NOMO-1 treated with DMSO at 0.1 percent for 48 hours (cell line): ENCODE measurements at regions not wholly inside any gene's neighbourhood (a gene's known extent, or its start where the extent isn't known, plus 50 kb on each side); places are given as distances from the start of the nearest gene placed in this dataset.
"Not testable (repeated sequence)": the region's sequence is repeated elsewhere in the genome, so short reads cannot be mapped to it uniquely, and the experiment has no call there.

Experiments used
- DNase-seq: peaks from one replicate; lab custom pipeline; 2025; ENCODE audit not compliant: unreplicated experiment; lab: John Stamatoyannopoulos, UW

GRCh38 chr14:87734577-87735360, 258.2 kb downstream of the GALC start:
- DNase-seq = not testable (repeated sequence)

GRCh38 chr14:87733115-87733514, 259.9 kb downstream of the GALC start:
- not testable (repeated sequence) for DNase-seq

- DNase-seq = no peak
Observed at GRCh38 chr14:87732562-87732961, 260.4 kb downstream of the GALC start.

GRCh38 chr14:87725318-87725717, 267.7 kb downstream of the GALC start:
- no peak for DNase-seq

GRCh38 chr14:87712396-87713090, 280.4 kb downstream of the GALC start:
- DNase-seq = no peak

GRCh38 chr14:87705439-87705896, 287.5 kb downstream of the GALC start:
- DNase-seq = no peak

GRCh38 chr14:87698481-87698880, 294.5 kb downstream of the GALC start:
- no peak for DNase-seq

- DNase-seq = no peak
Observed at GRCh38 chr14:87696485-87696884, 296.5 kb downstream of the GALC start.

GRCh38 chr14:87691042-87691881, 301.7 kb downstream of the GALC start:
- DNase-seq = no peak

GRCh38 chr14:87690076-87690613, 302.8 kb downstream of the GALC start:
- no peak for DNase-seq

- no peak for DNase-seq
Observed at GRCh38 chr14:87688524-87688923, 304.5 kb downstream of the GALC start.

- no peak for DNase-seq
Observed at GRCh38 chr14:87687420-87687819, 305.6 kb downstream of the GALC start.

- DNase-seq = no peak
Observed at GRCh38 chr14:87686746-87687145, 306.2 kb downstream of the GALC start.

GRCh38 chr14:87679866-87680265, 313.1 kb downstream of the GALC start:
- DNase-seq = no peak

- DNase-seq = no peak
Observed at GRCh38 chr14:87678624-87679023, 314.4 kb downstream of the GALC start.

- DNase-seq = no peak
Observed at GRCh38 chr14:87676814-87677437, 316.1 kb downstream of the GALC start.

- DNase-seq = no peak
Observed at GRCh38 chr14:87667659-87668058, 325.3 kb downstream of the GALC start.

- DNase-seq = no peak
Observed at GRCh38 chr14:87656315-87656714, 336.7 kb downstream of the GALC start.

GRCh38 chr14:87652278-87652677, 340.7 kb downstream of the GALC start:
- DNase-seq = no peak

GRCh38 chr14:87644689-87645088, 348.3 kb downstream of the GALC start:
- DNase-seq = no peak

- no peak for DNase-seq
Observed at GRCh38 chr14:87643005-87643404, 350.0 kb downstream of the GALC start.
